Anterior cingulate cortex (tissue), 58 donors: ENCODE measurements at regions not wholly inside any gene's neighbourhood (a gene's known extent, or its start where the extent isn't known, plus 50 kb on each side); places are given as distances from the start of the nearest gene placed in this dataset.
"Not testable (repeated sequence)": the region's sequence is repeated elsewhere in the genome, so short reads cannot be mapped to it uniquely, and the experiment has no call there.

ENCODE experiments used
- DNase-seq, 58 donors: peaks; one replicate each; lab custom pipeline; 2025; lab: John Stamatoyannopoulos, UW

DNA sequence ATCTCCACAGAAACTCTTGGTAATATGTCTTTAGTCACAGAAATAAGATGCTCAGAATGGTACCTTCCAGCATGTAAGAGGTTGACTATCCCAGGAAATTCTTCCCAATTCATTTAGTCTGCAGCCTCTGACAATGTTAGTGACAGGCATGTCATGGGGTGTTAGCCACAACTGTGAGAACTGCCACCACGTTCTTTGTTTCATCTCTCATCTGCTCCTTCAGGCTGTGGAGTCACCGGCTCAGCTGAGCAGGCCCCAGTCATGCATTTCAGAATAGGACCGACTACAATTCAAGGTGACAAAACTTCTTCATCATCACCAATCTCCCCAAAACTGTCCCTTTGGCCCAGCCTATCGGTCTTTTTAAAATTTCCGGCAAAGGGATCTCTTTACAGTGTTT lies 167.5 kb downstream of the AKAIN1 start:
- no peak for DNase-seq

- no peak for DNase-seq
Measured at GRCh38 chr18:5024741-5025140, 172.3 kb downstream of the AKAIN1 start.

GRCh38 chr18:5021558-5021957 lies 175.5 kb downstream of the AKAIN1 start:
- DNase-seq = no peak

GRCh38 chr18:5015213-5015612 lies 181.8 kb downstream of the AKAIN1 start:
- no peak for DNase-seq

GRCh38 chr18:5004031-5004820 lies 192.8 kb downstream of the AKAIN1 start:
- not testable (repeated sequence) for DNase-seq

GRCh38 chr18:4994710-4995109 lies 202.3 kb downstream of the AKAIN1 start:
- DNase-seq = no peak

DNA sequence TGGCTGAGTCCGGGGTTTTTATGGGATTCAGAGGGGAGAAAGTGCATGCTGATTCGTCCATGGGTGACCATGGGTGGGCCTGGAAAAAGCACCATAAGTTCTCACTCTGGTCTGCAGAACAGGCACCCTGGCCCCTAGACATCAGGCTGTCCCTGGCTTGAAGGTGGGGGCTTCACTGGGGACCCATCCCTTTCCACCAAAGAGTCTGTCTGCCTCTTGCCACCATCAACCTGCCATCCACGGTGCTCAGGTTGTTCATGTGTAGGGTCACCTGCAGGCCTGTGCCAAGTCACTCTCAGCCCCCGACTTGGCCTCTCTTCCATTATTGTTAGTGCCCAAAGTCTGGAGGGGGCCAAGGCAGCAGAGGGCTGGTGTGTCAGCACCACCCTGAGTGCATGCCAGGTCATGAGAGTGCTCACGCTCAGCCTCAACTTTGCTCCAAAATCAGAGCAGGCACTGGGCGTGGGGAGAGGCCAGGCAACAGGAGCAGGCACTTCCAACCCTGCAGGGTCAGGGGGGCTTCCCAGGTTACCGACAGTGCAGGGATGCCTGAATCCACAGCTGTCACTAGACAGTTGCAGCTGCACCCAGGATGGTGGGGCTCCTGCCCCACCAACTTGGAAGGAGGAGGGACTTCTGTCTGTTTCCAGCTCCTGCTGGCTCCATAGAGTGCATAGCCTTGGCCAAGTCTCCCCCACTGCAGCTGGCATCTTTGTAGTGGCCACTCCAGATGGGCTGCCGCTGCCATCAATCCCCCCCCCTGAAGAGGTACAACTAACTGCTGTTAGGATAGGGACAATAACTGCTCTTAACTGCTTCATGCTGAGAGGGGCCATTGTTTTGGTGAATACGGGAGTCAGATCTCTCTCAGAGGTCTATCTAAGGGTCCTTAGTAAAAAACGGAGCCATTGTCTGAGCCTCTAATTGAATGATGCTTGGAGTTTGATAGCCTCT lies 209.3 kb downstream of the AKAIN1 start:
- DNase-seq = peak in 1 of 58 donors; percentile 4

DNA sequence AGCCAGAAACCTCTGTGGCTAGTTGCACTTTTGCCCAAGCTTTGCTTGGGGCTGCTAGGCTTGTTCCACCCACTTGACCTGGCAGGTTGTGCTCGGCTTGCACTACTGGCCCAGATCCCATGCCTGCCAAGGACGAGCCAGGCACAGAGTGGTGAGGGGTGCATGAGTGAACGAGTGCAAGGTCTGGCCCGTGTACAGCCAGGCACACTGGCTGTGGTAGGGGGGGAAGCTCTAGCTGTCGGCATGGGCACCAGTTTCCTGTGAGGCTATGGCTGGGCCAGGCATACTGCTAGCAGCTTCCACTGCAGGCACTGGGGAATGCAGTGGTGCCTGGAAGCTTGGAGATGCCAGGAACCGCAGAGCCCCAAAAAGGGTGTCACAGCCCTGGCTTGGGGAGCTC lies 210.4 kb downstream of the AKAIN1 start:
- DNase-seq = no peak

- DNase-seq = no peak
Measured at GRCh38 chr18:4986066-4986465, 211.0 kb downstream of the AKAIN1 start.

DNA sequence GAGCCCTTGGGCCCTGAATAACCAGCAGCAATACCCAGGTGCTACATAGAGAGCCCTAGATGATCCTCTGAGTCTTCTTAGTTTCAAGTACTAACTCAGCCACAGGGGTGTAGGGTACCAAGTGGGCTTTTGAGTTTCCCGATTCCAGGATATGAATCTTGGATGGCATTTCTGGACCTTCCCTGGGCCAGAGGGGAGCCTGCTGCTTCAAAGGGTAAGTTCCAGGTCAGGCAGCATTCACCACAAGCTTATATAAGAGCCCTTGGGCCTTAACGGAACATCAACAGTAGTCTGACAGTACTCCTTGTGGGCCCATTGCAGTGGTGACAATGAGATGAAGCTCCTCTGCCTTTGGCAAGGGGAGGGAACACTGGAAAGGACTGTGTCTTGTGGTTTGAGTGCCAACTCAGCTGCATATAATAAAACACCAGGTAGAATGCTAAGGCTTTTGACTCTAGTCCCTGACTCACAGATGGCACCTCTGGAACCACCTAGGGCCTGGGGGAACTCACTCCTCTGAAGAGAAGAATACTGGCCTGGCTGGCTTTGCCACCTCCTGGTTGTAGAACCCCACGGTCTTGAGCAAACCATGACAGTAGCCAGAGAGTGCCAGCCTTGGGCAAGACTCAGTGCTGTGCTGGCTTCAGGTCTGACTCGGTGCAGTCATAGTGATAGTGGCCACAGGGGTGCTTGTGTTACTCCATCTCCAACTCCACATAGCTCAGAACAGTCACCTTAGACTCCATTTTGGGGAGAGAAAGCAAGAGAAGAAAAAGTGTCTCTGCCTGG lies 235.7 kb downstream of the AKAIN1 start:
- DNase-seq = no peak

- no peak for DNase-seq
Measured at GRCh38 chr18:4960578-4960977, 236.5 kb downstream of the AKAIN1 start.

- no peak for DNase-seq
Measured at GRCh38 chr18:4931209-4931608, 265.8 kb downstream of the AKAIN1 start.

DNA sequence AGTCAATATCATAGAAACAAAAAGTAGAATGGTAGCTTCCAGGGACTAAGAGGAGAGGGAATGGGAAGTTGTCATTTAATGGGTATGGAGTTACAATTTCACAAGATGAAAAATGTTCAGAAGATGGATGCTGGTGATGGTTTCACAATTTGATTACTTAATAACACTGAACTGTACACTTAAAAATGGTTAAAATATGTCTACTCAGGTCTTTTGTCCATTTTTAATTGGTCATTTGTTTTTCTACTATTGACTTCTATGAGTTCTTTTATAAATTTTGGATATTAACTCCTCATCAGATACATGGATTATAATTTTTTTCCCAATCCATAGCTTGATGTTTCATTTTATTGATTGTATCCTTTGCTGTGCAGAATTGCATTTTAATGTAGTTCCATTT lies 275.5 kb downstream of the AKAIN1 start:
- no peak for DNase-seq

DNA sequence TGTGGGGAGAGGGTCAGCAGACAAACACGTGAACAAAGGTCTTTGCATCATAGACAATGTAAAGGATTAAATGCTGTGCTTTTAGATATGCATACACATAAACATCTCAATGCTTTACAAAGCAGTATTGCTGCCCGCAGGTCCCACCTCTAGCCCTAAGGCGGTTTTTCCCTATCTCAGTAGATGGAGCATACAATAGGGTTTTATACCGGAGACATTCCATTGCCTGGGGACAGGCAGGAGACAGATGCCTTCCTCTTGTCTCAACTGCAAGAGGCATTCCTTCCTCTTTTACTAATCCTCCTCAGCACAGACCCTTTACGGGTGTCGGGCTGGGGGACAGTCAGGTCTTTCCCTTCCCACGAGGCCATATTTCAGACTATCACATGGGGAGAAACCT lies 279.5 kb downstream of the AKAIN1 start:
- DNase-seq = not testable (repeated sequence)

GRCh38 chr18:4908328-4908727 lies 288.7 kb downstream of the AKAIN1 start:
- DNase-seq = peak in 3 of 58 donors; percentile 1 to 25 (median 17)

- DNase-seq = no peak
Measured at GRCh38 chr18:4906856-4907255, 290.2 kb downstream of the AKAIN1 start.

GRCh38 chr18:4888251-4889040 lies 308.6 kb downstream of the AKAIN1 start:
- no peak for DNase-seq

DNA sequence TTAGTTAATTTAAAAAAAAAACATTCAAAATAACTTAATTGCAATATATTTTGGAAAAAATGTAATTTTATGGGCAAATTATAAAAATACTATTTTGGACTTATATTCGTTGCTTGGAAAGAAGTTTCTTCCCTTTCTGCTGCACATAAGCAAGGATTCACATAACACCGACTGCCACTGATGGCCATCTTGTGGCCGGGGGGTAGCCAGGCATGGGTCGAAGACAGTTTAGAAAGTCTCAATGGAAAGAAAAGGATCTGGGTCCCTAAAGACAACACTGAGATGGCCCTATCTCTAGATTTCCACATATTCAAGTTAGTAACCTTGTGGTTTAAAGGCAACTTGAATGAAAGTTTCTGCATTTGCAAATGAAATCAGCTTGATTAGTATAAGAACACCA lies 318.6 kb downstream of the AKAIN1 start:
- DNase-seq = no peak

DNA sequence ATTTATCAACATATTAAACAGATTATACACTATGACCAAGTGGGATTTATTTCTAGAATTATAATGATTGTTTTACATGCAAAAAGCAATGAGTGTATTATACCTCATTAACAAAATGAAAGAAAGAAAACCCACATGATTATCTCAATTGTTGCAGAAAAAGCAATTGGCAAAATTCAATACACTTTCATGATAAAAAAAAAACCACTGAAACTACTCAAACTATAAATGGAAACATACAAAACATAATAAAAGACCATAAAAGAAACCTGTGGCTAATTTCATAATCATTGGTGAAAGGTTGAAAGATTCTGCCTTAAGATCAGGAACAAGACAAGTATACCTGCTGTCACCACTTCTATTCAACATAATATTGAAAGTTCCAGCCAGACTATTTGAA lies 325.9 kb downstream of the AKAIN1 start:
- no peak for DNase-seq
